CD14-positive monocyte (primary cell): ENCODE measurements at regions not wholly inside any gene's neighbourhood (a gene's known extent, or its start where the extent isn't known, plus 50 kb on each side); places are given as distances from the start of the nearest gene placed in this dataset.

Experiments
- DNase-seq, 3 donors: peaks; one replicate each; pipeline ENCODE4 v3.0.0-alpha.2; 2011 to 2022
- H2AFZ ChIP-seq: 2 replicates; pipeline ENCODE4 v1.6.0; 2012; ENCODE audit warnings: mild to moderate bottlenecking, low read depth, low read length, inconsistent platforms; ENCODE audit not compliant: insufficient read depth, poor library complexity, severe bottlenecking
- H3K27ac ChIP-seq, 2 donors: 1 replicate in 1 of 2; 2 replicates in 1 of 2; pipeline ENCODE4 v1.5.1; 2012 to 2013; ENCODE audit warnings: low read length in 2 of 2, control low read depth in 1 of 2, inconsistent platforms in 1 of 2, low read depth in 1 of 2, mild to moderate bottlenecking in 1 of 2
- H3K27me3 ChIP-seq, 2 donors: one replicate each; pipeline versions ENCODE4 v1.6.0 to v1.6.1; 2011 to 2013; ENCODE audit warnings: low read length in 2 of 2; ENCODE audit not compliant: control insufficient read depth in 2 of 2, insufficient read depth in 2 of 2
- H3K36me3 ChIP-seq, 2 donors: replicated peaks in 1 of 2; 1 replicate in 1 of 2; 2 replicates in 1 of 2; pipeline versions ENCODE4 v1.5.1 to v1.6.1; 2012 to 2013; ENCODE audit warnings: low read length in 2 of 2, control low read depth in 1 of 2, inconsistent platforms in 1 of 2, mild to moderate bottlenecking in 1 of 2; ENCODE audit not compliant: insufficient read depth in 2 of 2, control insufficient read depth in 1 of 2
- H3K4me1 ChIP-seq, 2 donors: 1 replicate in 1 of 2; 2 replicates in 1 of 2; pipeline versions ENCODE4 v1.5.1 to v1.6.1; 2012 to 2013; ENCODE audit warnings: low read length in 2 of 2, control low read depth in 1 of 2, inconsistent platforms in 1 of 2, mild to moderate bottlenecking in 1 of 2, moderate library complexity in 1 of 2; ENCODE audit not compliant: insufficient read depth in 2 of 2, control insufficient read depth in 1 of 2
- H3K4me2 ChIP-seq: replicated peaks from 2 replicates; pipeline ENCODE3; 2012; ENCODE audit warnings: low read length, moderate library complexity, mild to moderate bottlenecking; ENCODE audit not compliant: poor library complexity, severe bottlenecking; ENCODE audit errors: extremely low read depth
- H3K4me3 ChIP-seq, 3 experiments: fragments of 200-600 bp in 1 of 3; sonication (generic) in 1 of 3; replicated peaks in 1 of 3; 1 replicate in 2 of 3; 2 replicates in 1 of 3; pipeline ENCODE4 v1.5.1; 2011 to 2013; ENCODE audit warnings: low read length in 3 of 3, mild to moderate bottlenecking in 3 of 3, control low read depth in 2 of 3, low read depth in 2 of 3, inconsistent platforms in 1 of 3, moderate library complexity in 1 of 3
- H3K79me2 ChIP-seq: 2 replicates; pipeline ENCODE4 v1.6.0; 2012; ENCODE audit warnings: mild to moderate bottlenecking, control low read depth, inconsistent platforms, low read length, moderate library complexity; ENCODE audit not compliant: insufficient read depth
- H3K9ac ChIP-seq: 2 replicates; pipeline ENCODE4 v1.6.0; 2017; ENCODE audit warnings: low read length, mild to moderate bottlenecking; ENCODE audit not compliant: insufficient read depth, poor library complexity, severe bottlenecking
- H3K9me3 ChIP-seq, 2 donors: replicated peaks in 1 of 2; 1 replicate in 1 of 2; 2 replicates in 1 of 2; pipeline versions ENCODE4 v1.5.1 to v1.6.1; 2012 to 2013; ENCODE audit warnings: low read length in 2 of 2, control low read depth in 1 of 2; ENCODE audit not compliant: control insufficient read depth in 1 of 2, insufficient read depth in 1 of 2
- H4K20me1 ChIP-seq: 2 replicates; pipeline ENCODE4 v1.6.0; 2012; ENCODE audit warnings: mild to moderate bottlenecking, low read length, control low read depth, moderate library complexity; ENCODE audit not compliant: insufficient read depth
- H3K27ac Mint-ChIP-seq, 7 donors: one replicate each; pipeline ENCODE4 v1.8.0; 2020; ENCODE audit warnings: mild to moderate bottlenecking in 7 of 7, mixed read lengths in 7 of 7, moderate library complexity in 6 of 7, inconsistent platforms in 2 of 7
- H3K27me3 Mint-ChIP-seq, 3 donors: one replicate each; pipeline ENCODE4 v1.8.0; 2021 to 2022; ENCODE audit warnings: low read depth in 3 of 3, mild to moderate bottlenecking in 3 of 3, mixed read lengths in 3 of 3, moderate library complexity in 3 of 3, inconsistent platforms in 1 of 3
- H3K36me3 Mint-ChIP-seq, 2 donors: one replicate each; pipeline ENCODE4 v1.8.0; 2020; ENCODE audit warnings: mixed read lengths in 2 of 2, inconsistent platforms in 1 of 2, mild to moderate bottlenecking in 1 of 2
- H3K4me1 Mint-ChIP-seq: one replicate; pipeline ENCODE4 v1.8.0; 2020; ENCODE audit warnings: mild to moderate bottlenecking, mixed read lengths
- H3K4me3 Mint-ChIP-seq, 2 donors: one replicate each; pipeline ENCODE4 v1.8.0; 2020; ENCODE audit warnings: mild to moderate bottlenecking in 2 of 2, mixed read lengths in 2 of 2, moderate library complexity in 1 of 2
- H3K9me3 Mint-ChIP-seq, 7 donors: one replicate each; pipeline ENCODE4 v1.8.0; 2020 to 2022; ENCODE audit warnings: mixed read lengths in 7 of 7, mild to moderate bottlenecking in 6 of 7, moderate library complexity in 6 of 7, inconsistent platforms in 2 of 7
- CTCF ChIP-seq: fragments of 200-600 bp; IDR thresholded peaks from one replicate; pipeline ENCODE4 v1.8.0; 2022; ENCODE audit warnings: antibody characterized with exemption, mild to moderate bottlenecking
- WGBS: methylation state at CpG from one replicate; pipeline ENCODE4 v1.1.5; 2013; ENCODE audit warnings: missing lambda C conversion rate; ENCODE audit not compliant: insufficient coverage; 5-methylcytosine and 5-hydroxymethylcytosine counted together
- intact Hi-C, 2 donors: fragments of 100-400 bp; cut with micrococcal nuclease; formaldehyde crosslinking; loops; one replicate each; pipeline versions ENCODE4 v1.15.0 to v1.15.1; 2023

GRCh38 chr4:71945791-71946190, 86.0 kb upstream of the NPFFR2 start:
- Histone ChIP-seq H3K27me3 (no peaks in the 10 kb centered on the region), H2AFZ (no peak overlapping the region), H4K20me1 (no peaks in the 10 kb centered on the region), H3K9me3 (peaks cover 0 to 17% of the 10 kb centered on the region in 2 donors), H3K36me3 (no peaks in the 10 kb centered on the region), H3K4me2 (no peak overlapping the region), H3K4me1 (no peaks in the 10 kb centered on the region), H3K79me2 (no peaks in the 10 kb centered on the region), H3K4me3 (no peak overlapping the region), H3K9ac (no peak overlapping the region), H3K27ac (no peak overlapping the region)
- DNase-seq, result no peak
- intact Hi-C loops, result no loop called here
- Mint-ChIP-seq H3K9me3 (peaks cover 5 to 37% (median 16%) of the 10 kb centered on the region in 7 donors), H3K4me3 (no peak overlapping the region), H3K4me1 (no peaks in the 10 kb centered on the region), H3K36me3 (no peaks in the 10 kb centered on the region), H3K27ac (no peak overlapping the region), H3K27me3 (peaks cover 0 to 5% (median 0%) of the 10 kb centered on the region in 3 donors)
- WGBS, result 100% methylated on average over 1 of the region's 2 CpGs
- TF ChIP-seq CTCF, result no peak

GRCh38 chr4:71958978-71959377, 72.8 kb upstream of the NPFFR2 start:
- H3K27ac Mint-ChIP-seq, result no peak overlapping the region
- Histone ChIP-seq H4K20me1 (no peaks in the 10 kb centered on the region), H3K4me1 (no peaks in the 10 kb centered on the region), H3K4me3 (no peak overlapping the region), H3K27me3 (no peaks in the 10 kb centered on the region), H2AFZ (no peak overlapping the region), H3K36me3 (no peaks in the 10 kb centered on the region), H3K4me2 (no peak overlapping the region), H3K9me3 (peaks cover 3 to 6% of the 10 kb centered on the region in 2 donors), H3K79me2 (no peaks in the 10 kb centered on the region), H3K27ac (no peak overlapping the region), H3K9ac (no peak overlapping the region)
- WGBS, result no CpG with 5 or more reads among the region's 2 CpGs
- no peak for DNase-seq
- H3K4me3 Mint-ChIP-seq, result no peak overlapping the region
- H3K36me3 Mint-ChIP-seq, result no peaks in the 10 kb centered on the region
- peaks cover 0 to 2% (median 0%) of the 10 kb centered on the region in 3 donors for H3K27me3 Mint-ChIP-seq
- intact Hi-C loops, result no loop called here
- TF ChIP-seq CTCF, result no peak
- H3K4me1 Mint-ChIP-seq, result no peaks in the 10 kb centered on the region
- peaks cover under 1 to 14% (median 5%) of the 10 kb centered on the region in 7 donors for H3K9me3 Mint-ChIP-seq
